NCI-H2029 (cell line): ENCODE measurements at regions not wholly inside any gene's neighbourhood (a gene's known extent, or its start where the extent isn't known, plus 50 kb on each side); places are given as distances from the start of the nearest gene placed in this dataset.
"Not testable (repeated sequence)": the region's sequence is repeated elsewhere in the genome, so short reads cannot be mapped to it uniquely, and the experiment has no call there.

Experiments
- DNase-seq: peaks from one replicate; lab custom pipeline; 2025; lab: John Stamatoyannopoulos, UW

DNA sequence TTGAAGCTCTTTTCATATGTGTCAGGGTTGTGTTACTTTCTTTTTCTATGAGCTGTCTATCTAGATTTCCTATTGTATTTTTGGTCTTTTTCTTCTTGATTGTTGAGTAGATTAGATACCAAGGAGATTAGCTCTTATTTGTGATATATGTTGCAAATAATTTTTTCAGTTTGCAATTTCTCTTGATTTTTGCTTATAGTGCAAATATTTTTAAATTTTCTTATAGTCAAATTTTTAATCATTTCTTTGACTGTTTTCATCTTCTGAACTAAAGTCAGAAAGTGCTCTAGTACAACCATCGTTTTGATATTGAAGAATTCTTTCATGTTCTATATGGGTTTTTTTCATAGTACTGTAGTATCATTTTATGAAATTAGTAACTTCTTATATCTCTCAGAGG is 193.7 kb downstream of the OSTF1 start:
- DNase-seq: no peak

DNA sequence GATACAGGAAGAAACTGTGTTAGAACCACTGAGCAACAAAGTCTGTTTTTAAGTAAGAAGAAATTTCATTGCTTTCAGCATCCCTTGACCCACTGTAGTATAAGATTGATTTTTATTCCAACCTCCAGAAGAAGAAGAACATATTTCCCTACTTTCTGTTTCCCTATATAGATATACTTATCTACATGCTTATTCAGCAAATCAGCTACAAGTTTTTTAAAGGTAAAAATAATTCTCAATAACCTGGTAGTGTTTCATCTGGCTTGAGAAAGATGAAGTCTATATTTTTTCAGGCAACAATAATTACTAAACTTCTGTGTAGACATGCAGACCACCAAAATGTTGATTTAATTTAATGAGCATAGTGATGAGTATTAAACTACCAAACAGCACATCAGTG is 201.0 kb downstream of the OSTF1 start:
- no peak for DNase-seq

DNA sequence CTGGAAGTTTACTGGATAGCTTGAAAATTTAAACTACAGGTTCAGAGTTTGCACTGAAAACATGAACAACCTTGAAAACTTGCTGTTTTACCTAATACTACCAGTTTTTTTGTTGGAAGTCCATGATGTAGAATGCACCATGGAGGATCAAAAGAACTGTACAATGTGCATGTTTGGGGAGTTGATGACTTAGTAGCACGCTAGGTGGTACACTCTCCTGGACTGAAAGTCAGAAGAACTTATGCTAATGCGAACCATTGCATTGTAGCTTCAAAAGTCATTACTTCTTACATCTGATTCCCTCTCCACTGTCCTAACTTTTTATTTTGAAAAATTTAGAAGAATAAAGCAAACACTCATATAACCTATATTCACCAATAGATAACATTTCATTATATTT is 211.0 kb downstream of the OSTF1 start:
- DNase-seq: no peak

GRCh38 chr9:75333624-75334023 is 245.3 kb downstream of the OSTF1 start:
- DNase-seq: no peak

DNA sequence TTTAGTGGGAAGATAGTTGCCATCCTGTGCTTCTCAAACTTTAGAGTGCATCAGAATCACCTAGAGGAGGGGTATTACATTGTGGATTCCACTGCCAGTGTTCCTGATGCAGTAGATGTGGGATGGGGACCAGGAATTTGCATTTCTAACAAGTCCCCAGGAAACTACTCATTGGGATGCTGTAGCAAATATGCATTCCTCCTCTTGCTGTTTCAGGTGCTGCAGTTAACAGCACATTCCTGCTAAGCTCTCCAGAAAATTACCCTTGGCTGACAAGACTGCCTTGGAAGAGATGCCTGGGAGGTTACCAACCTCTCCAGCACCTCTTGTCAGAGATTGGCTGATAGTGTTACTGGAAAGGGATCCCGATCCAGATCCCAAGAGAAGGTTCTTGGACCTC is 270.5 kb downstream of the OSTF1 start:
- DNase-seq: no peak

DNA sequence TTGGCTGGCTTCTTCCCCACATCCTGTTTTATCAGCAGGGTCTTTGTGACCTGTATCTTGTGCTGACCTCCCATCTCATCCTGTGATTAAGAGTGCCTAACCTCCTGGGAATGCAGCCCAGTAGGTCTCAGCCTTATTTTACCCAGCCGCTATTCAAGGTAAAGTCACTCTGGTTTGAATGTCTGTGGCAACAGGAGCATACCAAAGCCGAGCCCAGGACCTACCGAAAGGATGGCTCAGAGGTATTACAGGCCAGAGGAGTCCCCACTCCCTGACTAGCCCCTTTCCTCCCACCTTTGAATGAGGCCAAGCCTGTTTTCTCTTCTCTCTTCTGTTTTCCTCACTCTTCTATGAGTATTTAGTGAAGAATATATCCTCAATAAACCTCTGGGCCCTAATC is 271.3 kb downstream of the OSTF1 start:
- DNase-seq: no peak

DNA sequence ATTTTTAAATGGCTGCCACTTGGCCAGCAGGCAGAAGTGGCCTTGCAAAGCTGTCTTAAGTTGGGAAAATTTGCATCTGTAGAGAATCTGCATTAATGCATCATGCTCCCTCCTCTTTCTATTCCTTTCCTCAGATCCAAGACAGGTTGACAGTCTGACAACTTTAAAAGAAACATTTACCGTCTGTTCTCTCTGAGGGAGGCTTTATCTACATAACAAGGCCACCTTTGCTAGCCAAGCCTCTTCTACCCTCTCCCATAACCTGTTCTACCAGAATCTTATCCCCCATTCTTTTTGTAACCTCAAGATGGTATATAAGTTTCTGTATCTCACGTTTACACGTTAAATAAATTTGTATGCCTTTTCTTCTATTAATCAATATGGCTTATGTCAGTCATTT is 271.9 kb downstream of the OSTF1 start:
- no peak for DNase-seq

- DNase-seq: not testable (repeated sequence)
These were observed 274.1 kb downstream of the OSTF1 start for GRCh38 chr9:75362446-75362845.

- DNase-seq: no peak
These were observed 276.9 kb downstream of the OSTF1 start for GRCh38 chr9:75365196-75365595.

DNA sequence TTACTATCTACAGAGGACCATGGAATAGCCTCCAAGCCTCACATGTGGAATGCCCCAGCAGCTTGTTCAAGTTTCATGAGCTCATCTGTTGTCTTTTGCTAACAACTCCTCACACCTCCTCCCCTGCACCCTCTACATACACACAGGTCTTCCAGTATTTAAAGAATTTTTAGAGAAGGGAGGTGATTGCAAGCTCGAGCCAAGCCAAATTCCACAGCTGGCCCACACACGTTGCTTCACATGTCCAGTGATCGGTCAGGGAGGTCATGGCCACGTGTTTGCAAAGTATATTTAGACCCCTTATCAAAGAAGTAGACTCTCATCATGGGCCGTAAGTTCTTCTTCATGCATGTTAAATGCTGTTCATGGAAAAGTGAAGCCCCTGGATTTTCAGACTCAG is 281.7 kb downstream of the OSTF1 start:
- no peak for DNase-seq

- no peak for DNase-seq
These were observed 284.4 kb downstream of the OSTF1 start for GRCh38 chr9:75372499-75373268.

DNA sequence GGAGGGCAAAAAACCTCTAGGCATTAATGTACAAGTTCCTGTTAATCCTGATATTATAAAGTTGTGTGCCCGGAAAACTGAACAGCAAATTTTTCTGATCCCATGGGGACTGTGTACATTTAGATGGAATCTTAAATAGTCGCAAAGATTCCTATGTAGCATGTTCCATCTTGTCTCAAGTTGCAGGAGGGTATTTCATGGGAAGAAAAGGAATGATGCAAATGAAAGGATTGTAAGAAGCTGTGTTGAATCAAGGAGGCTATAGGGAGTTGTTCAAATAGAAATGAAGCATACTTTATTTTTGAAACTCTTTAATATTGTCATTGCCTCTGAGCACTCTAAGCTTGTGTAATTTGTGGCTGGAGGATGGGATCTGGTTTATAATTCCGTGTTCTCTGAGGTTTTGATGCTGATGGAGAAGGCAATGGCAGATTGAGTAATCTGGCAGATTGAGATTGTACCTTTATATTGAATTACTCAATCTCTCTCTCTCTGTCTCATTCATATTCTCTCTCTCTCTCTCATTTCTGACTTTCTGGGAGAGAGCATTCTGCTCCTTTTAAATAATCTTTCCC is 288.5 kb downstream of the OSTF1 start:
- no peak for DNase-seq

DNA sequence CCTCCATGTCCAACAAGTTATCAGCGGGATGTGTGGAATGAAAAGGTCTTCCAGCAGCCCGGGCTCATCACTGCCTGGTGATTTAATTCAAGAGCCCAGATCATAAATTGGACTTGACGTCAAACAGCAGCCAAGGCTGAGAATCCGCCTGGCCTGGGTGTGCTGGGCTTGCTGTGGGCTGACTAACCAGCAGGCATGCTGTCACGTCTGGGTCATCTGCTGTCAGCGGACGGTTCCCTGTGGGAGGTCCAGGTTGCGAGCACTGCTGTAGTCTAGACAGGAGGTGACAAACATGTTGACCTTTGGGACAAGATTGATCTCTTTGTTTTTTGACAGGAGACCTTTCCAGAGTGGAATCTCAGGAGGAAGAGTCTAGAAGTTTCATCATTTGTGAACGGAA is 289.7 kb downstream of the OSTF1 start:
- no peak for DNase-seq

GRCh38 chr9:75378926-75379325 is 290.6 kb downstream of the OSTF1 start:
- no peak for DNase-seq

DNA sequence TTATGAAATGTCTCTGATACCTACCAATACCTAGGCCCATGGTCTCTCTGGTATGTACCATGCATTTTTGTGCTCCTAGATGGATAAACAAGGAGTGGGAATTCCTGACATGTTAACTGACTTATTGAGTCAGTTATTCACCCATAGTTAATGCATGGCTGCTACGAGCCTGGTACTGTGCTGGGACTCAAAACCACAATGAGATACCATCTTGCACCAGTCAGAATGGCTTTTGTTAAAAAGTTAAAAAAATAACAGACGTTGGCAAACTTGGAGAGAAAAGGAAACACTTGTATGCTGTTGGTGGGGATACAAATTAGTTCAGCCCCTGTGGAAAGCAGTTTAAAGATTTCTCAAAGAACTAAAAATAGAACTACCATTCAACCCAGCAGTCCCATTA is 293.8 kb downstream of the OSTF1 start:
- DNase-seq: no peak

- not testable (repeated sequence) for DNase-seq
These were observed 295.2 kb downstream of the OSTF1 start for GRCh38 chr9:75383420-75384034.

DNA sequence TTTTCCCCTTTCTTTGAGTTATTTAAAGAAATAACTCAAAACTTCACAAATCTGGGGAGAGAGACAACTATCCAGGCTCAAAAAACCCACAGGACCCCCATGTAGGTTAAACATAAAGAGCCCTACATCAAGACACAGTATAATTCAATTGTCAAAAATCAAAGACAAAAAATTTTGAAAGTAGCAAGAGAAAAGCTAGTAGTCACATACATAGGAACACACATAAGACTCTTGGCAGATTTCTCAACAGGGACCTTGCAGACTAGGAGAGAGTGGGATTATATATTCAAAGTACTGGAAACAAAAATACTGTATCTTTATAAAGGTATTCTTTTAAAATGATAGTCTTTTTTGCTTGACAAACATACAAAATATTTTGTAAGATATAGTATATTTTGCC is 296.9 kb downstream of the OSTF1 start:
- no peak for DNase-seq

DNA sequence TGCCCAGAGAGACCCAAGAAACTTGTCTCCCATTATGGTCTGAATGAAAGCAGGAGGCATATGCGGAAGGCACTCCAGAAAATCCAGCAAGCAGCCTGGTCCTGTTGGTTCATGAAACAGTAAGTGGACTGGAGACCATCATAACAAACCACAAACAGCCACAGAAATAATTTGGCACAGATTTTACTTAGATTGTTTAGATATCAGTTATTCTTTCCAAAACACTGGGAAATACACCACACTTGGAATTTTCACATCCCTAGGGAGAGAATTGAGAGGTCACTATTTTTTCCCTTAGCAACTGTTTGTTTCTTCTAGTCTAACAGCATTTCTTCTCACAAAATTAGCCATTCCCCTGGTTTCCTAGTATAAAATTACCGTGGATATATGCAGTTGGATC is 300.8 kb downstream of the OSTF1 start:
- DNase-seq: no peak

GRCh38 chr9:75390951-75391350 is 302.6 kb downstream of the OSTF1 start:
- DNase-seq: no peak

- DNase-seq: no peak
These were observed 303.2 kb downstream of the OSTF1 start for GRCh38 chr9:75391497-75391896.

GRCh38 chr9:75395336-75395735 is 307.0 kb downstream of the OSTF1 start:
- DNase-seq: no peak

GRCh38 chr9:75397836-75398235 is 309.5 kb downstream of the OSTF1 start:
- DNase-seq: no peak

DNA sequence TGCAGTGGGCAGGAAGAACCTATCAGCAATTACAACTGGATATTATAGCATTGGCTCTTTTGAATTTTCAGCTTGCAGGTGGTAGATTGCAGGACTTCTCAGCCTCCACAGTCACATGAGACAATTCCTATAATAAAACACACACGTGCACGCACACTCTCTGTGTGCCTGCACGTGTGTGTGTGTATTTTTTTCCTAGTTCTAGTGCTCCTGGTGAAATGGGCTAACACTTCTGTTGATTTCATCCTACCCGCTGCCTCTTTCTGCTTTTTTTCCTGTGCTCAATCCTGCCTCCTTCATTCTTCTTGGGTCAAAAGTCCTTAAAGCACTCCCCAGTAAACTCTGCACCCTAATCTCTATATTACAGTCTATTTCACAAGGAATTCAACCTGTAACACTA is 320.1 kb downstream of the OSTF1 start:
- no peak for DNase-seq

DNA sequence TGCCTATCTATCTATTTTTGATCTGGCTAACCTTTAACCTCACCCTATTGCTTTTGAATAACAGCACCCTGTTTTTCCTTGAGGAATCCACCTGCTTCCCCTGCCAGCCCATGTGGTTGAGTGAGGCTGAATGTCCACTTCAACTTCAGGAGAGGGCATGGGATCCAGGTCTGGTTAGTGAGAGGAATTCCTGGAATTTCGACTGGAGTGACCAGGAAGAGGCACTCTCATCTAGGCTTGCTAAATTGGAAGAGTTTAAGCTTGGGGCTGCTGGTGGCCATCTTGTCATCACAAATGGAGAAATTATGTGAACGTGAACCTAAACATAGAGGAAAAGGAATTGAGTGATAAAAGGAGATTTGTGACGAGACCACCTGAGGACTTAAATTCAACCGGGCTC is 322.1 kb downstream of the OSTF1 start:
- no peak for DNase-seq
